ENCODE measurements at regions not wholly inside any gene's neighbourhood (a gene's known extent, or its start where the extent isn't known, plus 50 kb on each side); places are given as distances from the start of the nearest gene placed in this dataset.

DNA sequence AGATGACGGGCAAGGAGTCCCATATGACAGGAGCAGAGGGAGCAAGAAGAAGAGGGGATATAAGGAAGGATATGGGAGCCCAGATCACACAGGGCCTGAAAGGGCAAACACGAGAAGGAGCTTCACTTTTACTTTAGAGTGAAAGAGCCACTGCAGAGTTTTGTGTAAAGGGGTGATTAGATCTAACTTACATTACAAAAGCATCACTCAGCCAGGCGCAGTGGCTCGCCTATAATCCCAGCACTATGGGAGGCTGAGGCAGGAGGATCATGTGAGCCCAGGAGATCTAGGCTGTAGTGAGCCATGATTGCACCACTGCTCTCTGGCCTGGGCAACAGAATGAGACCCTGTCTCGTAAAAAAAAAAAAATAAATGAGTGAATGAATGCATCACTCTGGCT is 91.1 kb downstream of the MPP7 start:
- Mint-ChIP-seq H3K27me3 (no peaks in the 10 kb centered on the region), H3K27ac (no peak overlapping the region), H3K9me3 (no peaks in the 10 kb centered on the region), H3K4me3 (no peak overlapping the region), H3K36me3 (ENCODE audit: low read depth) (peaks cover 14% of the 10 kb centered on the region), H3K4me1 (no peaks in the 10 kb centered on the region)
- no peak for ATAC-seq (replicated peaks)

DNA sequence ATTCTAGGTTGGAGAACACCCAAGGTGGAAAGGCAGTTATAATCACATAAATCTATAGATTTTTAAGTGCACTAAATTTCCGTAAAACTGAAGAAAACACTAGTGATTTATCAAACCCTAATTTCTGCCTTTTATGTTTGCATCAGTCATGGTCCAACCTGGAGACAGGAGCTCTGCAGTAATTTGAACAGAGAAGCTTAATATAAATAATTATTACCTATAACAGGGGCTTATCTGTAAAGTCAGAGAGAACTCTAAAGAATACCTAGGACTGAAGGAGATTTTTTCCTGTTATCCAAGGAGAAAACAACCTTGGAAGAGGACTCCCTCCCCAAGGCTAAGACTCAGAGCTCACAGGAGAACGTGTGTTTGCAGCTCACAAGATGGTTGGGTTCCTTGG is 95.1 kb downstream of the MPP7 start:
- H3K36me3 Mint-ChIP-seq (ENCODE audit: low read depth): peaks cover 14% of the 10 kb centered on the region
- no peak overlapping the region for H3K27ac Mint-ChIP-seq
- no peak overlapping the region for H3K4me3 Mint-ChIP-seq
- ATAC-seq (replicated peaks): no peak
- no peaks in the 10 kb centered on the region for H3K4me1 Mint-ChIP-seq
- no peaks in the 10 kb centered on the region for H3K27me3 Mint-ChIP-seq
- no peaks in the 10 kb centered on the region for H3K9me3 Mint-ChIP-seq

DNA sequence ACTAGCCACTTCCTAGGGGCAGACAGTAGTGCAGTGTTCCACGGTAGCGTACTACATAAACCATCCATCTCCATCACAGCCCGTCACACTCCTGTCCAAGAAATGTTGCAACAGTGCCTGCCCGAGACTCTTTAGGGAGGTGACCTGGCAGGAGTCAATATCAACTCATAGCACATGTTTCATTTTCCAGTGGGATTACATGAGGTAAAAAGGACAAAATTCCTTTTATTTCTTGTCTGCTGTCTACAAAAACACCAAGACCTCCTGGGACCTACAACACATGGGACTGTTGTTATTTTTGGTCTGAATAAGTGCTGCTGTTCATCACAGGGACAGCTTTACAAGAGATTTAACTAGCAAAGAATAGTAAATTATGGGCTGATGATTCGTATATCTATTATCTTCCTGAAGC is 99.9 kb downstream of the MPP7 start:
- H3K4me1 Mint-ChIP-seq: no peaks in the 10 kb centered on the region
- H3K27me3 Mint-ChIP-seq: no peaks in the 10 kb centered on the region
- H3K36me3 Mint-ChIP-seq (ENCODE audit: low read depth): peaks cover 18% of the 10 kb centered on the region
- no peak overlapping the region for H3K27ac Mint-ChIP-seq
- no peak overlapping the region for H3K4me3 Mint-ChIP-seq
- no peak for ATAC-seq (replicated peaks)
- no peaks in the 10 kb centered on the region for H3K9me3 Mint-ChIP-seq

DNA sequence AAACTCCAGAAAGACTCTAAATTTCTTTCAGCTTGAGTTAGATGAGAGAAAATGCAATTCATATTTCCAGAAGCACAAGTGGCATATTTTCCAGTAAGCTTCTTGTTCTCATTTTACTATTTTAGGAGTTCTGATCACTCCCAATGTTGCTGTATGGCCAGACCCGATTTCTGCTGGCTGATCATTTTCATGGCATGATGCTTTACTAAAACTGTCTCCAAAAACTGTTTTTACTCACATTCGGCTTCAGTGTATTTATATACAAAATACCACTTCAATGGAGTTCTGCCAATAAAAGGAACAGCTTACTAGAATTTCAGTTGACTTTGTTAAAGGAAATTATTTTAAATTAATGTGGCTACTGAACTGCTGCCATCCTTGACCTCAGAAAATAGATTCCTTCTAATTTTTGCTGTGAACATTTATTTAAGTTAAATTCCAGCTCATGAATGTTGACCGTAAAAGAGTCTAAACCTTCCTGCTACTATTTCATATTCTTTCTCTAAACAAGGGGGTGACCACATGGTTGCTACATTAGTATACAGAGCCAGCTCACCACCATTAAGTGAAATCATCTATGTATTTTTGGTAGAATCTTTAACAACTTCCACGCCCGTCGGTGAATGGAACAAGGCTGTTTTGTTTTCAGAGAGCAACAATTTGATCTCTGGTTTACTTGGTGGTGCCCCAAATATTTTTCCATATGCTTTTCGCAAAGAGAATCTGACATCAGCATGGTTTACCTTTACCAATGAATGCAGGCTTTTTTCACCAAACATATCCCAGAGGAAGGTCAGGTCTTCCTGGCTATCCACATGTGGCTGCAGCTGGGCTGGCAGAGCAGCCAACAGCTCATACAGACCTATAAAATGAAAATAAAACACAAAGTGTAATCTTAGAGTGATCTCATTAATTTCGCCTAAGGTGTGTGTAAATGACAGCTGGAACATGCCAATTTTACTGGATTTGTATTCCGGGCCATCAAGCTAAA is 101.2 kb downstream of the MPP7 start:
- Mint-ChIP-seq H3K27ac (no peak overlapping the region), H3K4me1 (no peaks in the 10 kb centered on the region), H3K4me3 (no peak overlapping the region), H3K9me3 (no peaks in the 10 kb centered on the region), H3K36me3 (ENCODE audit: low read depth) (peaks cover 18% of the 10 kb centered on the region), H3K27me3 (no peaks in the 10 kb centered on the region)
- ATAC-seq (replicated peaks): no peak

DNA sequence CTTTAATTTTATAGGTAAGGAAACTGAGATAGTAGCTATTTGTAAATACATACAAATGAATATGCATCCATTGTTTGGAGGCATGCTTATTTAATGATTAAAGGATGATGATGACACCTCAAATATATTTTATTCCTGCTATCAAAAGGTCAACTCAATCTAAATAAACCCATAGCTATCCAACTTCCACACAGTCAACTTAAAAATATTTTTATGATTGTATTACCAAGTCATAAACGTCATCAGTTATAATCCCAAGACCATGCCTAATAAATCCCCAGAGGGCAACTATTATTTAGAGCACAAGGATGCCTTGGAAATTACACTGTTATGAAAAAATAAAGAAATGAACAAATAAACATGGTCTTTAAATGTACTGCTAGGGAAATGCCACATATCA is 102.1 kb downstream of the MPP7 start:
- ATAC-seq (replicated peaks): no peak
- Mint-ChIP-seq H3K27me3 (no peaks in the 10 kb centered on the region), H3K27ac (no peak overlapping the region), H3K4me3 (no peak overlapping the region), H3K4me1 (no peaks in the 10 kb centered on the region), H3K9me3 (no peaks in the 10 kb centered on the region), H3K36me3 (ENCODE audit: low read depth) (peaks cover 18% of the 10 kb centered on the region)

DNA sequence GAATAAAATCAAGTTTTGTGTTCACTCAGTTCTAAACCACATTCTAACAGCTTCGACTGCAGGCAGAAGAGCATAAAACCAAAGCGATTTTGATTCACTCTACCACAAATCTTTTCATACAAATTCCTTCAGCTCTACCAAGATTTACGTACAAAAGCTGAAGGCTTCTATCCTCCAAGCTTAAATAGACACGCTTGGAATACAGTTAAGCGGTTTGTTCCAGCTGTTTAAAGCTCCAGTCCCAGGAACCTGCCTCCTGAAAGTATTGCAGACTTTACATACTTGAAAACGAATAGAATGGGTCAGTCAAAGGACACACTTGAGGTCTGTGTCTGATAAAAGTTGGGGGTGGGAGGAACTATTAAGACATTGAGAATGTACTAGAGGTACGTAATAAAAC is 102.9 kb downstream of the MPP7 start:
- no peak for ATAC-seq (replicated peaks)
- Mint-ChIP-seq H3K27ac (no peak overlapping the region), H3K4me1 (no peaks in the 10 kb centered on the region), H3K27me3 (no peaks in the 10 kb centered on the region), H3K4me3 (no peak overlapping the region), H3K9me3 (no peaks in the 10 kb centered on the region), H3K36me3 (ENCODE audit: low read depth) (peaks cover 23% of the 10 kb centered on the region)

DNA sequence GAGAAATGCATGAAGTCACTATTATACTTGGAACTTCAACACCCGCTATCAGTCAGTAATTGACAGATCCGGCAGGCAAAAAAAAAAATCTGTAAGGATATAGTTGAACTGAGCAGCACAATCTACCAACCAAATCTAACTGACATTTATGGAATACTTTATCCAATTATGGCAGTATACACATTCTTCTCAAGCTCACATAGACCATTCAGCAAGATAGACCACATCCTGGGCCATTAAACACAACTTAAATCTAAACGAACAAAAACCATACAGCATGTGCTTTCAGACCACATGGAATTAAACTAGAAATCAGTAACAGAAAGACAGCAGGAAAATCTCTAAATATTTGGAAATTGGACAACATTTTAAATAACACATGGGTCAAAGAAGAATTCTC is 112.7 kb downstream of the MPP7 start:
- Mint-ChIP-seq H3K36me3 (ENCODE audit: low read depth) (peaks cover under 1% of the 10 kb centered on the region), H3K27me3 (no peaks in the 10 kb centered on the region), H3K4me3 (no peak overlapping the region), H3K27ac (peak overlapping the region; percentile 77), H3K4me1 (peaks cover 10% of the 10 kb centered on the region), H3K9me3 (no peaks in the 10 kb centered on the region)
- ATAC-seq (replicated peaks): no peak

DNA sequence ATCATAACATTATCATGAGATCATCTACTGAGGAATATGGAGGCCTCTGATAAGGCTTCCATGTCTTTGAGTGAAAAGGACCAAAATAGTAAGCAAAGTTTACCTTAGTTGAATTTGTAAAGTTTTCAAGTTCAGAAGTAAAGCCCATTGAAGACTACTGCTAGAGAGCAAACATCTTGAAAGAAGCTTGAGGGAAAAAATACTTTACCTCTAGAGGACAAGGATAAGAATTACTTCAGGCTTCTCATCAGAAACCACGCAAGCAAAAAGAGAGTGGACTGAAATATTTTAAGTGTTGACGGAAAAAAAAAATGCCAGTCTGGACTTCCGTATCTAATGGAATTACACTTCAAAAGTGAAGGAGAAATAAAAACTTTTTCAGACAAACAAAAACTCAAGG is 114.3 kb downstream of the MPP7 start:
- H3K27ac Mint-ChIP-seq: no peak overlapping the region
- no peaks in the 10 kb centered on the region for H3K36me3 Mint-ChIP-seq (ENCODE audit: low read depth)
- no peaks in the 10 kb centered on the region for H3K27me3 Mint-ChIP-seq
- no peaks in the 10 kb centered on the region for H3K9me3 Mint-ChIP-seq
- no peak overlapping the region for H3K4me3 Mint-ChIP-seq
- peaks cover 10% of the 10 kb centered on the region for H3K4me1 Mint-ChIP-seq
- ATAC-seq (replicated peaks): no peak

DNA sequence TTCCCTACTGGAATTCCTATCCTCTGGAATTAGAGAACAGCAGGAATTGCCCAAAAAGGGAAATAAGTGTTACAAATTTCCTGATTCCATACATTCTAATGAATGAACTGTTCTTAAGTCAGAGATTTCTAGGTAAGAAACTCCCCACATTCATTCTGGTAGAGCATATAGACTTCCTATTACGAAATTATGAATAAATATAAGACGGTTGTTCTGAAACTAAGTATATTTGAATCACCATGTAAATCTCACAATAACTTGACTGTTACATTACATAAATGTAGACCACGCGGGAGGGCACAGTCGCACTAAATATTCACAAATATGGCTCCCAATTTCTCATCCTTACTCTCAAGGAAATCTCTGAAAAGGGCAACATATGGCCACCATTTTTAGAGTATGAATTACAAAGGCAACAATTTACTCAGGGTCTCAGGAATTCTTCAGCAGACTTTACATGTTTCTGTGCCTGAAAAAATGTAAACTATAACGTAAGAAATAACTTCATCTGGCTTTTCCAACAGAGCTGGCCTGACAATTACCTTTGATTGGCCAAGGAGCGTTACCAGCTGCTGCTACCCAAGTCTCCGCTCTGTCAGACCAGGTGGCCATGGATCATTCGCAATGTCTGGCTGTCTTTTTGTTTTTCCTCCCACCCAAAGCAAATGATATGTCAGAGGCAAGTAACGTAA is 115.8 kb downstream of the MPP7 start:
- H3K27me3 Mint-ChIP-seq: no peaks in the 10 kb centered on the region
- peaks cover 10% of the 10 kb centered on the region for H3K4me1 Mint-ChIP-seq
- no peak overlapping the region for H3K27ac Mint-ChIP-seq
- H3K9me3 Mint-ChIP-seq: no peaks in the 10 kb centered on the region
- no peaks in the 10 kb centered on the region for H3K36me3 Mint-ChIP-seq (ENCODE audit: low read depth)
- no peak overlapping the region for H3K4me3 Mint-ChIP-seq
- peak; percentile 28 for ATAC-seq (replicated peaks)

DNA sequence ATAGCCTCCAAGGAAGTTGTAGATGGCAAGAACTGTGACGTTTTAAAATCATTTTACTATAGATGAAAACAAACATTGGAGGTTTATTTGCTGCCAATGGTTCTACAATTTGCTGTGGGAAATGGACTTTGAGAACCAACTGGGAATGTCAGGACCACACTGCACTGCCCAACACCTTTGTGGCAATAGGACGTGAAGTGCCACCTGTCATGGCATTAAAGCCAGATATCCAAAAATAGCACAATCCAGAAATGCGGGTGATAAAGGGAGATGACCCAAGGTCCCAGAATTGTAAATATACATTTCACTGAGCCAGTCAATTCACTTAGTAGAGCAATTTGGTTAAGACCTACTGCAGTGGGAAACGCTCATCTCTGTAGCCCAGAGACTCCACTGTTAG is 116.4 kb downstream of the MPP7 start:
- Mint-ChIP-seq H3K9me3 (no peaks in the 10 kb centered on the region), H3K4me1 (peaks cover 14% of the 10 kb centered on the region), H3K27ac (no peak overlapping the region), H3K36me3 (ENCODE audit: low read depth) (no peaks in the 10 kb centered on the region), H3K27me3 (no peaks in the 10 kb centered on the region), H3K4me3 (no peak overlapping the region)
- ATAC-seq (replicated peaks): no peak

DNA sequence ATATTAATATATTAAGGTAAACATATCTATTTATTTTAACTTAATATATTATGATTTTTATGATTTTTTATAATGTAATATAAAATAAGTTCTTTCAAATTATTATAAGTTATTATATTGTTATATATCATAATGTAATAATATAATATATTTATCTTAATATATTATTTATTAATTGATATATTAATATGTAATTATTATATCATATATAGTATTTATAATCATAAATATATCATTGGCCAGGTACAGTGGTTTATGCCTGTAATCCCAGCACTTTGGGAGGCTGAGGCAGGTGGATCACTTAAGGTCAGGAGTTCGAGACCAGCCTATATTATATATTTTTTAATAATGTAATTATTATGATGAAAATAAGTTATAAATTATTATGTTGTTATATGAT is 118.1 kb downstream of the MPP7 start:
- no peak for ATAC-seq (replicated peaks)
- H3K4me1 Mint-ChIP-seq: peaks cover 6% of the 10 kb centered on the region

DNA sequence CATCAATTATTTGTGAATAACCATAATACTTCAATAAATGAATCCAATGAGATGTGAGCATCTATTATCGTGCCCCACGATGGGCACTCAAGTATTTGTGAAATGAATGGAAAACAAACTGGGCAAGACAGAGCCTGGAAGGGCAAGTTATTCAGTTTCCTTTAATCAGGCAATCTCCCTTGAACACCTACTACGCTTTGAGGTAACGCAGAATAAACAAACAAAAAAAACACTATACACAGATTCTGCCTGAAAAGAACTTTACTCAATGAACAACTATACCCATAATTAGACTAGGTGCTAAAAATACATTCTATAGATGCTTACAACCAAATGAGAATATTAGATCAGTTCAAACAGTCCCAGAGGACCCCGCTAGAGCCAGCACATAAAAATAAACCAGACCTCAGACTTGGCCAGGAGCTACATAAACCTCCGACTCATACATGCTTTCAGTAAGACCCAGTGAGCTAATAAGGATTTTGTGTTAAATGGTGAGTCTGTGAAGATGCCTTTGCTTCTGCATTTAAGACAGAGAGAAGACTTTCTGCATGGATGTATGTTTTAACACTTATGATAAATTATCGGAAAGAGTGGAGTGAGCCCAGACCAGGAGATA is 121.3 kb downstream of the MPP7 start:
- no peaks in the 10 kb centered on the region for H3K9me3 Mint-ChIP-seq
- no peaks in the 10 kb centered on the region for H3K27me3 Mint-ChIP-seq
- H3K27ac Mint-ChIP-seq: no peak overlapping the region
- H3K4me1 Mint-ChIP-seq: peaks cover 19% of the 10 kb centered on the region
- no peaks in the 10 kb centered on the region for H3K36me3 Mint-ChIP-seq (ENCODE audit: low read depth)
- ATAC-seq (replicated peaks): no peak
- no peak overlapping the region for H3K4me3 Mint-ChIP-seq

More for the DNA sequence above, 118.1 kb downstream of the MPP7 start:
- Mint-ChIP-seq H3K27ac (no peak overlapping the region), H3K4me3 (no peak overlapping the region), H3K36me3 (ENCODE audit: low read depth) (no peaks in the 10 kb centered on the region), H3K27me3 (no peaks in the 10 kb centered on the region), H3K9me3 (no peaks in the 10 kb centered on the region)

DNA sequence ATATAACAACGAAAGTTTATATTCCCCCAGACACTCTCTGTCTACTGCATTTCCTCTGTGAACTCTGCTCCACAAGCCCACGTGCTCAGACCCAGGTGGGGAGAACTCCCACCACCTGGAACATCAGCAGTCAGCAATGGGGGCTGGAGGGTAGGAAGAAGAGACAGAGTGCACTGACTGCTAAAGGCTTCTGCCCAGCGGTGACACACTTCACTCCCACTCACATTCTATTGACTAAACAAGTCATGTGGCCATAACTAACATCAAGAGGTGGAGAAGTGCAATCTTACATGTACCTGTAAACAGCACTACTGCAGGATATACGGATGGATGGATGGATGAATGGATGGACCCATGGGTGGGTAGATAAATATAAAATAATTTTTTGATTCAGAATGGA is 122.2 kb downstream of the MPP7 start:
- peak; percentile 44 for ATAC-seq (replicated peaks)
- H3K27ac Mint-ChIP-seq: no peak overlapping the region
- no peak overlapping the region for H3K4me3 Mint-ChIP-seq
- no peaks in the 10 kb centered on the region for H3K36me3 Mint-ChIP-seq (ENCODE audit: low read depth)
- no peaks in the 10 kb centered on the region for H3K27me3 Mint-ChIP-seq
- no peaks in the 10 kb centered on the region for H3K9me3 Mint-ChIP-seq
- peaks cover 19% of the 10 kb centered on the region for H3K4me1 Mint-ChIP-seq

DNA sequence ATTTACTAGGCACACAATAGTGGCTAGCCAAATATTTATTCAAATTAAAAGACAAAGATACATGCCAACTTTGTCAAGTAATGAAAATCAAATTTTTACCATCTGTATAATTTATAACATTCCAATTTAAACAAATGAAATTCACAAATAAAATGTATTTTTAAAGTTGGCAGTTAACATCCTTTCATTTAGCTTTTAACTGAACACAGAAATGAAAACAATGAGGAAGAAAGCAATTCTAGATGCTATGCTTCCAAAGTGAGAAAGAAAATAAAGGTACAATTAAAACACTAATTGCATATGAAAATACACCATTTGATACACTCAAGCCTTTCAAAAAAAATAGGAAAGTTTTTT is 123.1 kb downstream of the MPP7 start:
- Mint-ChIP-seq H3K4me1 (peaks cover 19% of the 10 kb centered on the region), H3K4me3 (peak overlapping the region; percentile 91), H3K27me3 (no peaks in the 10 kb centered on the region), H3K27ac (no peak overlapping the region), H3K36me3 (ENCODE audit: low read depth) (no peaks in the 10 kb centered on the region), H3K9me3 (no peaks in the 10 kb centered on the region)
- ATAC-seq (replicated peaks): no peak

Data from activated T-helper 17 cell treated with anti-CD3 and anti-CD28 coated beads, Interleukin-2, amount 50 U/mL, for 72 hours (primary cell).